ENCODE measurements at regions not wholly inside any gene's neighbourhood (a gene's known extent, or its start where the extent isn't known, plus 50 kb on each side); places are given as distances from the start of the nearest gene placed in this dataset.

- TF ChIP-seq CTCF (tag by site-specific recombination; IDR thresholded peaks at IDR 0.05) (no peak), SP2 (tag by site-specific recombination; IDR thresholded peaks at IDR 0.05) (no peak), OVOL3 (tag by site-specific recombination; IDR thresholded peaks at IDR 0.05) (no peak), PBX3 (CRISPR knock-in tag; IDR thresholded peaks at IDR 0.05) (no peak), ZNF24 (tag by site-specific recombination; IDR thresholded peaks at IDR 0.05) (no peak), ZNF558 (tag by site-specific recombination; IDR thresholded peaks at IDR 0.05) (no peak), GLI2 (tag by site-specific recombination; IDR thresholded peaks at IDR 0.05; ENCODE audit: borderline replicate concordance, low read depth) (no peak), ZNF596 (tag by site-specific recombination; IDR thresholded peaks at IDR 0.05) (no peak), ZNF184 (tag by site-specific recombination; IDR thresholded peaks at IDR 0.05) (no peak), ZNF394 (tag by site-specific recombination; IDR thresholded peaks at IDR 0.05; ENCODE audit: borderline replicate concordance) (no peak), REPIN1 (tag by site-specific recombination; IDR thresholded peaks at IDR 0.05; ENCODE audit: low read depth) (no peak), ZNF174 (tag by site-specific recombination; IDR thresholded peaks at IDR 0.05) (no peak), MZF1 (tag by site-specific recombination; IDR thresholded peaks at IDR 0.05; ENCODE audit: borderline replicate concordance) (no peak)
Measured at GRCh38 chr2:21787941-21788340, 664.2 kb downstream of the TDRD15 start.

Data from HEK293 (cell line).